H1 (cell line): ENCODE measurements at regions not wholly inside any gene's neighbourhood (a gene's known extent, or its start where the extent isn't known, plus 50 kb on each side); places are given as distances from the start of the nearest gene placed in this dataset.

Source experiments
- CTCF ChIA-PET: fragments of 300-600 bp; sonication (Branson Sonifier 250); formaldehyde crosslinking; loops from one replicate; lab custom pipeline; 2021; ENCODE audit not compliant: partially characterized antibody; lab: Charles Lee
- POLR2A ChIA-PET: fragments of 300-600 bp; sonication (Branson Sonifier 250); formaldehyde crosslinking; loops from one replicate; lab custom pipeline; 2021; ENCODE audit warnings: inconsistent platforms; ENCODE audit not compliant: partially characterized antibody; lab: Charles Lee
- DNase-seq, 2 experiments: peaks; one replicate each; pipeline versions ENCODE4 v3.0.0 to v3.0.0-alpha.2; 2010 to 2022; ENCODE audit warnings: low spot score in 2 of 2, low read depth in 1 of 2, mixed read lengths in 1 of 2
- FAIRE-seq: peaks from 2 replicates; lab custom pipeline; 2011; peaks lifted over from hg19 to GRCh38; lab: Jason Lieb, UNC
- H2AFZ ChIP-seq: 2 replicates; pipeline ENCODE4 v1.8.1; 2012; ENCODE audit warnings: low read length, inconsistent platforms
- H2AK5ac ChIP-seq: 2 replicates; pipeline ENCODE4 v1.6.1; 2013; ENCODE audit warnings: low read depth, low read length
- H2BK120ac ChIP-seq: replicated peaks from 2 replicates; pipeline ENCODE3; 2013; ENCODE audit warnings: low read depth, low read length, inconsistent platforms
- H2BK12ac ChIP-seq: 2 replicates; pipeline ENCODE4 v1.6.1; 2013; ENCODE audit warnings: low read depth, low read length
- H2BK15ac ChIP-seq: 2 replicates; pipeline ENCODE4 v1.6.1; 2013; ENCODE audit warnings: low read length
- H2BK20ac ChIP-seq: 2 replicates; pipeline ENCODE4 v1.6.1; 2013; ENCODE audit warnings: low read length
- H2BK5ac ChIP-seq: 2 replicates; pipeline ENCODE4 v1.6.1; 2013; ENCODE audit warnings: low read depth, low read length
- H3K14ac ChIP-seq: 2 replicates; pipeline ENCODE4 v1.6.1; 2013; ENCODE audit warnings: inconsistent platforms; ENCODE audit not compliant: insufficient read length
- H3K18ac ChIP-seq: 2 replicates; pipeline ENCODE4 v1.6.1; 2013; ENCODE audit warnings: low read length; ENCODE audit errors: extremely low read depth
- H3K23ac ChIP-seq: 2 replicates; pipeline ENCODE4 v1.6.1; 2013; ENCODE audit warnings: inconsistent platforms; ENCODE audit not compliant: insufficient read length
- H3K23me2 ChIP-seq: 2 replicates; pipeline ENCODE4 v1.6.1; 2013; ENCODE audit warnings: low read depth, low read length
- H3K27ac ChIP-seq: 2 replicates; pipeline ENCODE4 v1.6.1; 2011; ENCODE audit warnings: low read depth, low read length, inconsistent platforms
- H3K27me3 ChIP-seq, 4 experiments: replicated peaks in 1 of 4; 1 replicate in 1 of 4; 2 replicates in 3 of 4; pipeline versions ENCODE4 v1.6.1 to v1.8.1; 2011 to 2013; ENCODE audit warnings: low read length in 3 of 4, mild to moderate bottlenecking in 3 of 4, inconsistent platforms in 2 of 4, mixed read lengths in 2 of 4, moderate library complexity in 1 of 4; ENCODE audit not compliant: control insufficient read depth in 3 of 4, insufficient read depth in 3 of 4; ENCODE audit errors: extremely low read depth in 1 of 4
- H3K36me3 ChIP-seq, 4 experiments: 2 replicates each; pipeline versions ENCODE4 v1.6.1 to v1.8.1; 2011 to 2013; ENCODE audit warnings: mild to moderate bottlenecking in 4 of 4, low read length in 3 of 4, moderate library complexity in 2 of 4, control low read depth in 1 of 4, inconsistent platforms in 1 of 4; ENCODE audit not compliant: insufficient read depth in 4 of 4, control insufficient read depth in 2 of 4
- H3K4ac ChIP-seq: replicated peaks from 2 replicates; pipeline ENCODE3; 2013; ENCODE audit warnings: low read length, low read depth, mixed read lengths, inconsistent platforms; ENCODE audit not compliant: insufficient read length
- H3K4me1 ChIP-seq, 4 experiments: replicated peaks in 1 of 4; 1 replicate in 1 of 4; 2 replicates in 3 of 4; pipeline versions ENCODE4 v1.6.1 to v1.8.1; 2011 to 2013; ENCODE audit warnings: low read length in 3 of 4, inconsistent platforms in 2 of 4, mixed read lengths in 1 of 4; ENCODE audit not compliant: insufficient read depth in 4 of 4, control insufficient read depth in 3 of 4
- H3K4me2 ChIP-seq, 2 experiments: 2 replicates each; pipeline versions ENCODE4 v1.6.1 to v1.8.1; 2011 to 2013; ENCODE audit warnings: low read depth in 2 of 2, low read length in 2 of 2, control low read depth in 1 of 2, inconsistent platforms in 1 of 2, mild to moderate bottlenecking in 1 of 2; ENCODE audit not compliant: insufficient read depth in 1 of 2
- H3K4me3 ChIP-seq, 4 experiments: fragments of 200-600, 300-600 bp in 1 of 4; sonication (generic), shearing (Covaris generic), sonication (Bioruptor Twin) in 1 of 4; 2 replicates each; pipeline versions ENCODE4 v1.5.1 to v1.8.1; 2011 to 2016; ENCODE audit warnings: low read length in 4 of 4, low read depth in 3 of 4, control low read depth in 2 of 4, inconsistent platforms in 2 of 4, mild to moderate bottlenecking in 2 of 4, mixed read lengths in 1 of 4, moderate library complexity in 1 of 4; ENCODE audit not compliant: insufficient read depth in 2 of 4; ENCODE audit errors: extremely low read depth in 1 of 4
- H3K56ac ChIP-seq: replicated peaks from 2 replicates; pipeline ENCODE3; 2013; ENCODE audit warnings: low read depth, mild to moderate bottlenecking, mixed read lengths, low read length, inconsistent platforms; ENCODE audit not compliant: insufficient read length
- H3K79me1 ChIP-seq: 2 replicates; pipeline ENCODE4 v1.6.1; 2013; ENCODE audit warnings: low read depth, low read length, control low read depth
- H3K79me2 ChIP-seq, 2 experiments: 2 replicates each; pipeline versions ENCODE4 v1.6.1 to v1.8.1; 2012 to 2013; ENCODE audit warnings: low read length in 2 of 2, mild to moderate bottlenecking in 2 of 2, inconsistent platforms in 1 of 2; ENCODE audit not compliant: insufficient read depth in 2 of 2, control insufficient read depth in 1 of 2
- H3K9ac ChIP-seq, 4 experiments: replicated peaks in 1 of 4; 1 replicate in 1 of 4; 2 replicates in 3 of 4; pipeline versions ENCODE4 v1.6.1 to v1.8.1; 2011 to 2013; ENCODE audit warnings: low read depth in 3 of 4, low read length in 3 of 4, control low read depth in 2 of 4, mild to moderate bottlenecking in 2 of 4, moderate library complexity in 2 of 4, inconsistent platforms in 1 of 4; ENCODE audit errors: extremely low read depth in 1 of 4
- H3K9me3 ChIP-seq, 2 experiments: 2 replicates each; pipeline versions ENCODE4 v1.6.1 to v1.8.1; 2012 to 2013; ENCODE audit warnings: mild to moderate bottlenecking in 2 of 2, moderate library complexity in 2 of 2, control low read depth in 1 of 2, inconsistent platforms in 1 of 2, low read depth in 1 of 2, low read length in 1 of 2, mixed read lengths in 1 of 2; ENCODE audit not compliant: insufficient read depth in 2 of 2
- H4K20me1 ChIP-seq, 2 experiments: replicated peaks in 1 of 2; 2 replicates each; pipeline versions ENCODE3 to v1.8.1; 2011 to 2013; ENCODE audit warnings: inconsistent platforms in 2 of 2, low read length in 2 of 2, mild to moderate bottlenecking in 1 of 2; ENCODE audit not compliant: insufficient read depth in 2 of 2, control insufficient read depth in 1 of 2
- H4K5ac ChIP-seq: 2 replicates; pipeline ENCODE4 v1.6.1; 2013; ENCODE audit warnings: low read length, low read depth, mixed read lengths, inconsistent platforms; ENCODE audit not compliant: insufficient read length
- H4K8ac ChIP-seq: 2 replicates; pipeline ENCODE4 v1.8.0; 2013; ENCODE audit warnings: mild to moderate bottlenecking, moderate library complexity, low read length, inconsistent platforms; ENCODE audit not compliant: insufficient read depth; ENCODE audit errors: extremely low read depth
- H4K91ac ChIP-seq: replicated peaks from 2 replicates; pipeline ENCODE3; 2013; ENCODE audit warnings: low read length, mixed read lengths, inconsistent platforms; ENCODE audit not compliant: insufficient read length
- BACH1 ChIP-seq: IDR thresholded peaks from 2 replicates; pipeline ENCODE4 v1.6.1; 2012; ENCODE audit warnings: low read length, improper control_type of control experiment
- TEAD4 ChIP-seq: IDR thresholded peaks from 2 replicates; pipeline ENCODE4 v1.6.1; 2012; ENCODE audit warnings: low read depth, low read length, inconsistent platforms, mixed read lengths
- WGBS, 2 experiments: shearing (Covaris generic) in 1 of 2; methylation state at CpG; one replicate each; pipeline versions ENCODE4 v1.1.6 to v1.1.7; 2013 to 2015; ENCODE audit warnings: low lambda C conversion rate in 2 of 2, mixed read lengths in 2 of 2, inconsistent platforms in 1 of 2, low coverage in 1 of 2, missing lambda C conversion rate in 1 of 2; ENCODE audit not compliant: insufficient replicate concordance in 2 of 2, insufficient coverage in 1 of 2, insufficient read length in 1 of 2; ENCODE audit errors: extremely low coverage in 1 of 2, missing lambda C conversion rate in 1 of 2; 5-methylcytosine and 5-hydroxymethylcytosine counted together

DNA sequence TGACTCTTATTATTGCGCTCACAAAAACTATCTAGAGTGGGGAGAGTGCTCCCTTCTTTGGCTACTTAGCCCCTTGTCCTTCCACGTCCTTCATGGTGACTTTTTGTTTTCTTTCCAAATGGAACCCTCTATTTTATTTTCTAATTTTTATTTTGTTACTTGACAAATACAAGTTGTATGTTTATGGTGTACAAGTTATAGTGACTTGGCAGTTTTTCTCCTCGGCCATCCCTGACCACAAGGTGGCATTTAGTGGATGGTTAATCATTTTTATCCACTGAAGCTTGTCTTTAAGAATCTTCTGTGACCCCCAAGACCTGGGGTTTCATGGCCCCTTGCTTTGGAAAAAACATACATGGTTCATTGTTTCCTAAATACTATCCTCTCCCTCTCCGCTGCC, 70.1 kb downstream of the NKX2-1 start:
- Histone ChIP-seq H4K91ac (no peak overlapping the region), H3K56ac (no peak overlapping the region), H3K14ac (no peak overlapping the region), H4K8ac (no peak overlapping the region), H3K4me3 (no peak overlapping the region), H3K79me1 (no peaks in the 10 kb centered on the region), H3K18ac (no peak overlapping the region), H2BK120ac (no peak overlapping the region)
- ChIA-PET CTCF (interaction anchor here (0.9 to 8.3 kb wide), 21 partner anchors 9 to 380 kb away, joined by 3 to 68 read pairs (median 5); no protein-coding TSS in a partner anchor), POLR2A (no interaction called here)
- TF ChIP-seq BACH1 (peak; percentile 48; the same call in 1 of the 2 replicates), TEAD4 (no peak)
- TF ChIP-seq, all 59 proteins: peak for 1
- H2BK12ac ChIP-seq, result no peak overlapping the region
- peaks cover 0 to 23% (median 7%) of the 10 kb centered on the region in 4 experiments for H3K27me3 ChIP-seq
- H2AFZ ChIP-seq, result no peak overlapping the region
- no peak overlapping the region for H3K9ac ChIP-seq
- H3K4ac ChIP-seq, result no peak overlapping the region
- H2AK5ac ChIP-seq, result no peak overlapping the region
- H3K79me2 ChIP-seq, result no peaks in the 10 kb centered on the region
- H3K27ac ChIP-seq, result no peak overlapping the region
- no peak overlapping the region for H2BK15ac ChIP-seq
- no peaks in the 10 kb centered on the region for H3K9me3 ChIP-seq
- no peak overlapping the region for H4K5ac ChIP-seq
- no peak for FAIRE-seq
- no peak overlapping the region for H2BK5ac ChIP-seq
- H3K4me1 ChIP-seq, result no peaks in the 10 kb centered on the region; a peak in 1 of 7 replicates
- H4K20me1 ChIP-seq, result no peaks in the 10 kb centered on the region
- H3K4me2 ChIP-seq, result no peak overlapping the region
- no peaks in the 10 kb centered on the region for H3K36me3 ChIP-seq
- no peak for DNase-seq
- H2BK20ac ChIP-seq, result no peak overlapping the region
- H3K23me2 ChIP-seq, result no peaks in the 10 kb centered on the region
- H3K23ac ChIP-seq, result no peak overlapping the region
- WGBS, 2 experiments, result 88% methylated on average over 4 of the region's 4 CpGs; no CpG with 5 or more reads in 1 of the 2 experiments
